Embryonic facial prominence (tissue), 1 donor: ENCODE measurements at regions not wholly inside any gene's neighbourhood (a gene's known extent, or its start where the extent isn't known, plus 50 kb on each side); places are given as distances from the start of the nearest gene placed in this dataset.
"Not testable (repeated sequence)": the region's sequence is repeated elsewhere in the genome, so short reads cannot be mapped to it uniquely, and the experiment has no call there.

Source experiments
- DNase-seq: peaks from one replicate; pipeline ENCODE4 v3.0.0-alpha.2; 2016; ENCODE audit errors: extremely low spot score

- no peak for DNase-seq
These were observed 98.7 kb downstream of the ABCC12 start for GRCh38 chr16:48057048-48057447.

GRCh38 chr16:48054881-48055601, 100.8 kb downstream of the ABCC12 start:
- DNase-seq = peak; percentile 25

GRCh38 chr16:48053418-48053745, 102.4 kb downstream of the ABCC12 start:
- DNase-seq = no peak

- no peak for DNase-seq
These were observed 102.9 kb downstream of the ABCC12 start for GRCh38 chr16:48052731-48053417.

GRCh38 chr16:48050871-48051270, 104.9 kb downstream of the ABCC12 start:
- DNase-seq = no peak

GRCh38 chr16:48049847-48050246, 105.9 kb downstream of the ABCC12 start:
- no peak for DNase-seq

- no peak for DNase-seq
These were observed 108.1 kb downstream of the ABCC12 start for GRCh38 chr16:48047720-48048119.

GRCh38 chr16:48047241-48047640, 108.6 kb downstream of the ABCC12 start:
- DNase-seq = no peak

GRCh38 chr16:48044117-48044516, 111.7 kb downstream of the ABCC12 start:
- DNase-seq = no peak

GRCh38 chr16:48041981-48042421, 113.8 kb downstream of the ABCC12 start:
- DNase-seq = no peak

- no peak for DNase-seq
These were observed 120.7 kb downstream of the ABCC12 start for GRCh38 chr16:48035142-48035541.

- no peak for DNase-seq
These were observed 124.9 kb downstream of the ABCC12 start for GRCh38 chr16:48030926-48031325.

GRCh38 chr16:48029768-48030167, 126.0 kb downstream of the ABCC12 start:
- DNase-seq = no peak

GRCh38 chr16:48025359-48025758, 130.4 kb downstream of the ABCC12 start:
- DNase-seq = no peak

- DNase-seq = no peak
These were observed 131.8 kb downstream of the ABCC12 start for GRCh38 chr16:48024042-48024441.

GRCh38 chr16:48022496-48022895, 133.3 kb downstream of the ABCC12 start:
- no peak for DNase-seq

GRCh38 chr16:48020617-48021016, 135.2 kb downstream of the ABCC12 start:
- DNase-seq = not testable (repeated sequence)

GRCh38 chr16:48014349-48015135, 141.3 kb downstream of the ABCC12 start:
- no peak for DNase-seq

GRCh38 chr16:48013491-48013901, 142.3 kb downstream of the ABCC12 start:
- DNase-seq = no peak

- DNase-seq = no peak
These were observed 143.7 kb downstream of the ABCC12 start for GRCh38 chr16:48011878-48012658.

GRCh38 chr16:48011466-48011865, 144.3 kb downstream of the ABCC12 start:
- DNase-seq = no peak

- no peak for DNase-seq
These were observed 147.7 kb downstream of the ABCC12 start for GRCh38 chr16:48008011-48008525.
